ENCODE measurements at regions not wholly inside any gene's neighbourhood (a gene's known extent, or its start where the extent isn't known, plus 50 kb on each side); places are given as distances from the start of the nearest gene placed in this dataset.

DNA sequence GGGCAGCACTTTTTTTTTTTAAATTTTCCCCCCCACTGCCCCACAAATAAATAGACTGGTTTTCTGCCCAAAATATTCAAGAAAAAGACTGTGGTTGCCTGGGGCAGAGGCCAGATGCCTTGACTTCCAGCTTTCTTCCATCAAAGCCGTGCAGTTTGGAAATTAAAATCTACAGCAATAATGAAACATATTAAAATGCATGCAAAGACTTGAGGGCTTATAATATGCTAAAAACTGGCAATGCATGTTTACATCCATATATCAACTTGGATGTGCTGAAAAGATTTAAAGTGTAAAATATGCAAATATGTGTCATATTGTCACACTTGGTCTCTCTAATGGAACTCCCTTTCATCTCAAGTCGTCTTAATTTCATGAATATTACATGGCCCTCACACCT is 2036.2 kb upstream of the PIK3C3 start:
- no peak for DNase-seq

DNA sequence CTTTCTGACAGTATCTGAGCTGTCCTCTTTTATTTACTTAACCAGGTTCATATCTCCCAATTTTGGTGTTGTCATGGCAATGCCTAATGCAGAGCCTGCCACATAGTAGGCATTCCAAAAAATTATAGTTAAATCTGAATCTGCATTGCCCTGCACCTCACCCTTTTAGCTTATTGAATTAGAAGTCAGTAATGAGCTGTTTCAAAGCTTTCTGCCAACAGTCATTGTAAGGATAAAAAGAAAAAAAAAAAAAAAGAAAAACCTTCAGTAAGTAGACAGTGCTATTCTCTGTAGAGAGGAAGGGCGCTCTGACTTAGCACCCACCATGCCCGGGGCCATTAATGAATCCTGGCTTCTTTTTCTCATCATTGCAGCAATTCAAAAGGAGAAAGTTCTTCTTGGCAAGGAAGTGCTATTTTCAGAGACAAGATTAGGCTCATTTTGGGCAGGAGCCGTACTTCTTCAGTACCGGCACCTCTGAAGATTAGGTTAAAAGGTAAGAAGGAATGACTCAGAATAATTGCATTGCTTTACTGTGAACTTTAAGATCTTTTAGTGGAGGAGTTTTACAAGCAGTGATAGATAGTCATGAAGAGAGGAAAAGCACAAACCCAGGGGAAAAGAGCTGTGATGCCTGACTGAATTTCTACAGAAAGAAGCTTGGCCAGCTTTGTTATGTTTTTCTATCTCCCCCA is 2041.2 kb upstream of the PIK3C3 start:
- no peak for DNase-seq

DNA sequence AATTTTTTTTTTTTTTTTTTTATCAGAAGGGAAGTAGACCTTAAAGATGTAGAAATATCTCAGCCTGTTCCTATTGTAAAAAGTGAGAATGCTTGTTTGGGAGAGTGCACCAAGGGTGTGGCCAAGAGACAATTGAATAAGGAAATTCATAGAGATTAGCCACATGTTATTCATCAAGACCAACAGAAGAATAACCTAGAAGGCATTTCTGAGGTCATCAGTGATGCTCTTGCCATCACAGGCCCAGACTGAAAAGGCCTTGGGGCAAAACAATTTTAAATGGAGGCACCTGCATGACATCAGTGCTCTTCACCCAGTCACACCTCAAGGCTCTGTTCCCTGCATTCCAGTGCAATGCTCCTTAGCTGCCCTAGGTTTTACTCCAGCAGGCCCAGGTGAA is 2043.3 kb upstream of the PIK3C3 start:
- DNase-seq: no peak

DNA sequence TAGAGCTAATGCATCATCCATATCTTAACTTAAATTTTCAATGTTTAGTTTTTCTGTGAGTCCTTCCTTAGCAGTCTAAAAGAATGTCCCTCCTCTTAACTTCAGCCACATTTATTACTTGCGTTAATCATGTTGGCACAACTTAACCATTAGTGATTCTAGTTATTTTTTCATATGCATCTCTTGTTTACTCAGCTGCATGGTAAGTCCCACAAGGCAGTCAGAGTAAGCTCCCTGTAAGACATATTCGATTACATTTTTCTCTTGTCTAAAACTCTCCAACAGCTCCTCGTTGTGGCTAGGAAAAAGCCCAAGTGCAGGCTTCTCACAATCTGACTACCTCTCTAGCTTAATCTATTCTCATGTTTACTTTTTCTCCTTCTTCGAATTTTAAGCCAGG is 2045.3 kb upstream of the PIK3C3 start:
- DNase-seq: no peak

DNA sequence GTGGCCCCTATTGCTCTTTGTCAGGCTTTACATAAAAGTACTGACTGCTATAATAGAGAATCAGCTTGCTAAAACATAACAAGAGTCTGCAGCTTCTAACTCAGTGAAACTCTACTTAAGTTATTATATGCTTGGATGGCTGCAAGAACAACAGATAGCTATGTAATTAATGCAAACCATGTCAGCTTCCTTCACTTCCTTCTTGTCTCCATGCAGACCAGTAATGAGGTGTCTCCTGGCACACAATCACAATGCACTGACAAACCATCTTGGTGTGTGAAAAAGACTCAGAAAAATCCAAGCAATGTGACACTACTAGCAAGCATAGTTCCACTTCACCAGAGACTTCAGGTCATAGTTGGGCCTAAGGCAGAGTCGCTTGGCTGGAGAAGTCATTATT is 2068.9 kb upstream of the PIK3C3 start:
- no peak for DNase-seq

DNA sequence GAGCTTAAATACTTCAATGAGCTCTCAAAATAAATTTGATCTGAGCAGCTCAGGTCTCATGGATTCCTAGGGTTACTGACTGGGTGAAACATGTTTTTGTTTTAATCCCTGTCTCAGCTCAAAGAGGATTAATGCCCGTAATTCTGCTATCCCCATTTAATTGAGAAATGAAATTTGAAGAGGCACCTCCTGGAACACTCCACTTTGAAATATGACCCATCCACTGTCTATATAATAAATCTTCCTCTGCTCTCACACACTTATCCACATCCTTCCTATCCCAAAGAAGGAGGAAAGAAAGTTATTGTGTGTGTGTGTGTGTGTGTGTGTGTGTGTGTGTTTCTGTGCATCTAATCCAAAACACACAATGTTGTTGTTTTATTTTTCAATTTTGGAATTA is 2082.4 kb upstream of the PIK3C3 start:
- DNase-seq: no peak

DNA sequence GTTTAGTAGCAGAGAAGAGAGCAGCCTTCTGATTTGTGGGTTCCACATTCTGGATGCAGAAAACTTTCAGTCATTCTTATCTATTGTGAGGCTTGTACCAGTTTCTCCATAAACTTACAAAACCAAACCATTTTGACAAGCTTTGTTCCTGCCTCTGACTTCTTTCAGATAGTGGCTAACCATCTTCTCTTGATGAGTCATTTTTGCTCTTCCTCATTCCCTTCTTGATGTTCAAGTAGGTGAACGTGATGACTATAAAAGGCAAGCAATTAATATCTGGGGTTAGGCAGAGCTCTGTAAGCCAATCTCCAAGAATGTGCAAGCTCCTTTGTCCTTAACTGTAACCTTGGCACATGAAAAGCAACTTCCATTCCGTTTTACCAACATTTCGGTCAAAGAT is 2083.1 kb upstream of the PIK3C3 start:
- no peak for DNase-seq

DNA sequence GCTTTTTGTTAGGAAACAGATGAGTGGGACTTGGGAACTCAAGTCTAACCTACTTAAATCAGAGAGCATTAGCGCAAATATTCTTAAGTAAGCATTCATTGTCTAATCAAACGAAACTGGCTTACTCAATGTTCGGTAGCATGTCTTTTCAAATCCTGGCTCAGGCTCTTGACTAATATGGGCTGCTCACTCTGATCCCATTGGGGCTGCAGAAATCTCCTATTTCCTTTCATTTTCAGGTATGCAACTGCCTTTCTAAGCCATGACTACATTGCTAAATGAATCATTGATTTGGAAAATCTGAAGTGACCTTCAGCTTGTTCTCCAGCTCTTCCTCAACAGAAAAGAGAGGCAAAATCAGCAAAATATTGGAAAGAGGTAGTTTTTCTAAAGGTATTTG is 2084.4 kb upstream of the PIK3C3 start:
- DNase-seq: no peak

DNA sequence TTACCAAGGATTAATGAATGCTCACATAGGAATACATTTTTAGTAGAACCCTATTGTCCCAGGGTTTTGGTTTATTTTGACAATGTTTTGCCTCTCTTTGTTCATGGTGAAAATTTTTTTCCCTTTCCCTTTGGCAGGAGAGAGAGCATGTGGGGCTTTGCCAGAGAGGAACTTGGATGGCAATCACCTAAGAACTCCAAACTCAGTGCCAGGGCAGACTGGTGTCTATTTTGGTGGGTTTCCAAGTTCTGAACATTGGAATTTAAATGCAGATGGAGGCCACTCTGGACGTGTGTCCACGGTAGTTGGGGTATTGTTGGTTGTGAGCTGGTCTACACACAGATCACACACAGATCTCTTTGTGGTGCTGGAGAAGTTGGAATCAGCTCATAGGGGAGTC is 2091.1 kb upstream of the PIK3C3 start:
- no peak for DNase-seq

DNA sequence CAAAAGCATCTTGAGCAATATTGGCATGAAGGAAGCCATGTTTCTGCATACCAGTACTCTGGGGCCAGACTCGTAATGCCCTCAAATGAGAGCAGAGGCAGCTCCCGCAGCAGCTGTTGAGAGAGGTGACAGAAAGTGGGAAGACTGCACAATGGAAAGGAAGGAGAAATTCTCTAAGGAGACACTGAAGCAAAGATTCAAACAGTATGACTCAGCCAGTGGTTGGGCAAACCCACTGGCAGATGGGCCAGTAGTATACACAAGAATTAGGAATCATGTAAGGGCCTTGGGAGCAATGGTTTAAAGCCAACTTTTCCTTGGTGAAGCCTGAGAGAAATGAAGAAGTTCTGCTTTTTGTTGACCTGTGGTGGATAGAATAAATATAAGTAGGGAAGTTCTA is 2092.7 kb upstream of the PIK3C3 start:
- no peak for DNase-seq

DNA sequence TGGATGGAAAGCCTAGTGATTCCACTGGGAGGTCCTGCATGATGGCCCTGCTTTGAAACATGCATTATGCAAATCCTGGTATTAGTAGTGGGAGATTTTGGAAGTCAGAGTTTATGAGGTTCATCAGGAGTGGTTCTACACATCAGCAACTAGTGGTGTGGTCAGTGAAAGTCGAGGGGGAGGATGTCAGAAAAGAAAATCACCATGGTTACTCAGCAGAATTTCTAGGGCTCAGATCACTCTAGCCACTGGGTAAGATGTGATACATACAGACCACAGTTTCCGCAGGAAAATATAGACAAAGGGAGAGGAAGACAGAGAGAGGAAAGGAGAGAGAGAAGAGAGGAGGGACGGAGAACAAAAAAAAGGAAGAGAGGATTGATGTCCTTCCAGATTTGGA is 2100.7 kb upstream of the PIK3C3 start:
- DNase-seq: no peak

DNA sequence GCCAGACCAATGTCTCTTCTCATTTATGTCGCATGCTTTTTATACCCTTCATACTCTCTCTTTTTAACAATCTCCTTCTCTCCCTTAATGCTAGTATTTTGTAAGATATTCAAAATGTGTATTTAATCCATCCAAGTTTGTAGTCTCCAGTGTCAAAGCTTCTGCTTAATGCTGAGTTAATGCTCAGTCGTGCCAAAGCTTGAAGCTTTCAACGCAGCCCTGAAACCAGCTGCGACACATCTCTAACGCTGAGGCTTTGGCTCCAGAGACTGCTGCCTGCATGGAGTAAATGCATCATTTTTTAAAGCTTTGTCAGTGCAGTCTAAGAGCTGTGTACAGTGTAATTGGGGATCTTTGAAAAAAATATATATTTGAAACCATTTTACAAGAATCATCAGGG is 2108.8 kb upstream of the PIK3C3 start:
- DNase-seq: no peak

DNA sequence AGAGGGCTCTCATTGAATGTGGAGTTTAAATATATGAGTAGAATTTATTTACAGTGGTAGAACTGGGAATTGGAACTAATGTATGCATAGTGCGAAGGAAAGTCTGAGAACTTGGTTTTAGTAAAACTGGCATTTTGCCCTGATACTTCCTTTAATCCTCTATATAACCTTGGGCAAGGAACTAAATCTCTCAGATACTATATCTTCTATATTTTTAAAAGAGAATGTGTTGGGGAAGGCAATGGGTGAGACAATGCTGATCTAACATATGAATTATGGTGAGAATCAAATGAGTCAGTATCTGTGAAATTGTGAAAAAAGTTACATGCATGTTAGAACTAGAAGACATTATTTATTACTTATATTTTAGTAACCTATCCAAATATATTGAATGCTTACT is 2109.4 kb upstream of the PIK3C3 start:
- DNase-seq: no peak

DNA sequence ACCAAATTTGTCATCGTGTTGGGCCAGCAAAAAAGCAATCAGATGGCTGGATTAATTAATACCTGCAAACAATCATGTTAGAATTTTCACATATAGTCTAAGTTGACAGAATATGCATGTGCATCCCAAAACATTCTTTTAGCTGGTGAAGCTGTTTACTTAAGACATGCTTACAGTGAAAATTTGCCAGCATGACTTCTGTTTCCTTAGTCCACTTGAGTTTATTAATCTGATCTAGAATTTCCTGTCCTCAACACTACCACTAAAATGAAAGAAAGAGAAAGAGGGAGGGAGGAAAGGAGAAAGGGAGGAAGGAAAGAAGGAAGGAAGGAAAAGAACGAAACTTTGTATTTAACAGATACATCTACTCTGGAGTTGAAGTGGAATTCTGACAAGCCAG is 2109.9 kb upstream of the PIK3C3 start:
- DNase-seq: no peak

DNA sequence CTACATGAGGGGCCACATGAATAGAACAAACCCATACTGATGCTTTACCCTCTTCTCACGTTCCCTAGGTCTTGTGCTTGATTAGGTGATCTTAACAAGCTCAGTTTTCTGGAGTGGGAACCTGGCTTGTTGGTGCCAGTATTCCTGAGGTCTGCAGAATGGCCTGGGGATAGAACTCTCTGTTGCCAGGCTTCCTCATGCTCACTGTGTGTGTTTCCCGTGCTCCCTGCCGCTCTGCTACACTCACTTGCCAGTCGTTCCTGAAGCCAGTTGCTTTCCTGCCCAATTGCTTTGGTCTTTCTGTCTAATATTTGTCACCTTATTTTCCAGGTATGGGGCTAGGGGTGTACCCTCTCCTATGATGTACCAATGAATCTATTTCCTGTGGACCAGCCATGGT is 2111.5 kb upstream of the PIK3C3 start:
- DNase-seq: no peak

DNA sequence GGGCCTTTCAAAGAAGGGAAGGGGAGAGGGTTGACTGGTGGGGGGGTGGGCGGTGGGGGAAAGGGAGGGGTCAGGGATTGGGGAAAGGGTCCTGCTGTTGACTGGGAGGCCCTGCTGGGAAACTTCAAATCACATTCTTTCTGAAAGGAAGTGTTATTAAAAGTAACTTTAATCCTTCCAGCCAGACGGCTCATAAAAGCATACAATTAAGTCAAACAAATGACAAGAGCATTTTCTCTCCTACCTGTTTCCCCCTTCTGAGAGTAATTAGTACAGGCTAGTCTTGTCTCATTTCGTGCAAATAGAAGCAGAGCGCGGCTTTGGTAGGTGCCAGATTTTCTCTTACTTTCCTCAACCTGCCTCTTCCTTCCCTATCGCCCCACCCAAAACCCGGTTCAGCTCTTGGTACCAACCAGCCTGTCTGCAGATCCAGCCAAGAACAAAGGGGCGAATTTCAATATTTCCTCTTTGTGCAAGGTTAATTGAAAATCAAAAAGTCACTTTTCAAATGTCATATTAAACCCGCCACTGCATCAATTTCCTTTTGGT is 2112.6 kb upstream of the PIK3C3 start:
- DNase-seq: no peak

DNA sequence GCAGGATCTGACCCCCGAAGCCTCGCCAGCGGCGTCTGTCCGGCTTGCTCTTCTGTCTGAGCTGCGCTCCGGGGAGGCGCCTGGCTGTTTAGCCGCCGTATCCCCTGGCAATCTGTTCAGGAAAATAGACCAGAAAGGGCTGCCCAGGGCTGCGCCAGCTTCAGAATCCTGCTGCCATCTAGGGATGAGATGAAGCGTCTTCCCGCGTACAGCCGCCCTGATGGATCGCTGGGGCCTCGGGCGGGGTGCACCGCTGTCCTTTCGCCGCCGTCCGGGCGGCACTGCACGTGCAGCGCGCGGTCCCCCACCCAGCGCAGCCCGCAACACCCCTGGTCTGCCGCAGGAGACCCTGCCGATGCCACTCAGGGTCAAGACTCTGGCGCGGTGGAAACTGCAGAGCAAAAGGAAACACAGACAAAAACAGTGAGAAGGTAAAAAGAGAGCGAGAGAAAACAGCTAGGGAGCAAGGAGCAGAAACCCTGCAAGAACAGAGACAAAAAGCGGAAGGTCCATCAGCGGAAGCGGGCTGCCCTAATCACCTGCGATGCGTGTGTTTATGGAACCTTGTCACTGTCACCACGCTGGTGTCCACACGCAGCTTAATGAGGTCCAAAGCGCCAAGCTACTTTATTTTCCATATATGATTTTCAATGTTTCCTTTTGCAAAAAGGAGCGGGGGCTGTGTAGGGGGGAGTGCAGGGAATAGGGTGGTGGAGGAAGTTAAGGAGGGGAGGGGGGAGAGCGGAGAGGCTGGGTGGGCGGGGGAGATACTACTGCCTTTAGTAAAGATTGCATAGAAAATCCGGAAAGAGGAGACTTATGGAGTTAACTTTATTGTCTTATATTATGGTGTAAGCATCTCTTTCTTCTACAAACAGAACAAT is 2113.3 kb upstream of the PIK3C3 start:
- no peak for DNase-seq

DNA sequence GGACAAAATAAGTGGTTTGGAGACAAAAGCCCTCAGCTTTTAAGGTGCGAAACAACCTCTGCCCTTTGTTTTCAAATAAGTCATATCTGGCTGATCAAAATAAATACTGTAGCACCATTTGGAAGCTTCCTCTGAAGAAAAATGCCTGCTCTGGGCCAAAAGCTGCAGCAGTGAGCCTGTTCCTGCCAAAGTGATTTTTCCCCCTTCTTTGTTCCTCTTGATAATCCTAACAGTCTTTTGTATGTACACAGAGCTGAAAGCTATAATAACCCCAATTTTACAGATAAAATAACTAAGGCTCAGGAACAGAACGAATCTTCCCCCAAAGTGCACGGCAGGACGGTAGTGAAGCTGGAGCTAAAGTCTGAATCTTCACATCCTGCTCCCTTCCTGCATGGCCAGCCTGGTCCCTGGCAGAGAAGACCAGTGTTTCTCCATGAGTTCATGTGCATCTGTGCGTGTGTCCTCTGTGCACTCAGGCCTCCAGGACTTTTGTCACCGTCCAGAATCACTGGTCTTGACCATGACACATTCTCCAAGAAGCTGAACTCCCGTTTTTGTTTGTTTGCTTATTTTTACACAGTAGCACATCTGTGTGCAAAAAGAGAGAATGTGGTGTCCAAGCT is 2114.1 kb upstream of the PIK3C3 start:
- no peak for DNase-seq

DNA sequence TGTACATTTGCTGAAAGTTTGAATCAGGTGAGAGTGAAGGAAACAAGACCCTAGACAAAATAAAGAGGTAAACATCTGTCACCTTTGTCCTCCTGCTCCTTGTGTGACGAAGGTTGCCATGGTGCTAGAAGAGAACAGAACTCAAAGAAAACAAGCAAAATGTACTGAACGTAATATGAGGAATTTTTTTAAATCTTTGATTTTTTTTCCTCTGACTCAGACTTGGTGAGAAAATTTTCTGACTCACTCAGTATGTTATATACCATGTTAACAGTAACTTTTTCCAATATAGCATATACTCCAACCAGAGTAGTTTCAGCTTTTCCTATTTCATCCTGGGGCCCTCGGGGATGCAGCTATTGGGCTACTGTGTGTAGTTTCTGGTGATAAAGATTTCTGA is 2114.6 kb upstream of the PIK3C3 start:
- no peak for DNase-seq

DNA sequence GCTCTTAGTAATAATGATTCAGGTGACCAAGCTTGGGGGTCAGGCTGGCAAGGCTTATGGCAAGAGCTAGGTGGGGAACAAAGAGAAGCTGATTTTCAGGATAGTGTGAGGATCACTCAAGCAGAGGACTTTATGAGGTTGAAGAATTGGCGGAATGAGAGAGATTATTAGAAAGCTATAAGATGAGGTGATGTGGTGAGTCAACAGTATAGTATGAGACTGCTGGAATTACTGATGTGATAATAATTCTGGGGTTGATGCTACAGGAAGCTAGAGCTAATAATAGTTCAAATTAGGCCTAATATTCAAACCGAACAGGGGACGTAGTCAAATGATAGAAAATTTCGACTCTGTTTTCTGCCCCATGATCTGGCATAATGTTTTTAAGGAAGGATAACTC is 2115.3 kb upstream of the PIK3C3 start:
- no peak for DNase-seq

DNA sequence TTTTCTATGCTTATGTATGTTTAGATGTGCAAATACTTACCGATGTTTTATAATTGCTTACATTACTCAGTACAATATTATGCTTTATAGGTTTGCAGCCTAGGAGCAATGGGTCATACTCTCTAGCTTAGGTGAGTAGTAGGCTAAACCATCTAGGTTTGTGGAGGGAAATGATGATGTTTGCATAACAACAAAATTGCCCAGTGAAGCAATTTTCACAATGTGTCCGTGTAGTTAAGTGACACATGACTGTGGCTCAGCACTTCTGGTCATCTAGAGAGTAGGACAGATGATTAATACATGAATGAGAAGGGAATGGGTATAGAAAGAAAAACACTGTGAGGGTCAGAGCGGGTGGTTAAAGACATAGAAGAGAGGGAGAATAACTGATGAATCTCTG is 2116.2 kb upstream of the PIK3C3 start:
- no peak for DNase-seq

DNA sequence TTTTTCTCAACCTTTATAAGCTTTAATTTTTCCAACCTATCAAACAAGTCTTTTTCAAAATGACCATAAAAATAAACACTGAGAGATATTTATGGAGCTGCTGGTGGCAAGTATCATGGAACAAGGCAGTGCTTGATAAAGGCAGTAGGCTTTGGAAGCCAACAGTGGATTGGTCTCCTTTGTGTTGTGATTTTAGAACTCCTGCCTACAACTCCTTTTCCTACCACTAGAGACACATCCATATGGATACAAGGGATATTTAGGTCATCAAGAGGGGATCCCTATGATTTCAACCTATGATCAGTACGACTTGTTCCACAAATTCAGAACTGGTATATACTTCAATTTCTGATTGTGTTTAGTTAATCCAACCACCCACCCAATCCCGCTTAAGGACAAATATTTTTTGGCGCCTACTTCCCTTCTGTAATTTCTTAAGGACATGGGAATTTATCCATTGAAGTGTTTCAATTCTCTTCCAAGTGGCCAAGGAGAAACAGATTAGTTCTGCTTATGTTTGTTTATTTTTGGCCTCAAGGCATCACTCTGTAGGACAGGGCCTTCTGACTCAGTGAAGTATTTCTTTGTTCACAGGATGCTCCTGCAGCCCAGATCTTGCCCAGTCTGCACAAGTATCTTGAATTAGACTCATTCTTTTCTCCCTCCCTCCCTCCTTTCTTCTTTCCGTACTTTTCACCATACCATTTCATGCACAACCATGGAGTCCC is 2119.6 kb upstream of the PIK3C3 start:
- DNase-seq: no peak

DNA sequence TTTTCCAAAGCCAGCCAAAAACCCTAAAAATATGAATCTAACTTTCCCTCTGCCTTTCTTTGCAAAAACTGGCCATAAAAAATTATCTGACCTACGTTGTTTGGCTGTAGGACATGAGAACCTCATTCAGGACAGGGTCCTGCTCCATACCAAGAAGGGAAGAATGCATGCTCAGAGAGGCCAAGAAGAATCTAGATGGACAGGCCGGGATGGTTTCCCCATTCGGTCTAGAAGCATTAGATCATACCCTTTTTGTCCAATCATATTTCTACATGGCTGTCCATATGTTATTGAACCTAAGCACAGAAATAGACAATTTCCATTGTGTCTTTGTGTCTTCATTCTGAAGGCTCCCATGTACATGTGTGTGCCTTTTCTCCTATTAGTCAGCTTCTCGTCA is 2120.4 kb upstream of the PIK3C3 start:
- no peak for DNase-seq
